ENCODE measurements at regions not wholly inside any gene's neighbourhood (a gene's known extent, or its start where the extent isn't known, plus 50 kb on each side); places are given as distances from the start of the nearest gene placed in this dataset.
"Not testable (repeated sequence)": the region's sequence is repeated elsewhere in the genome, so short reads cannot be mapped to it uniquely, and the experiment has no call there.

- TF ChIP-seq, protein P1, sequence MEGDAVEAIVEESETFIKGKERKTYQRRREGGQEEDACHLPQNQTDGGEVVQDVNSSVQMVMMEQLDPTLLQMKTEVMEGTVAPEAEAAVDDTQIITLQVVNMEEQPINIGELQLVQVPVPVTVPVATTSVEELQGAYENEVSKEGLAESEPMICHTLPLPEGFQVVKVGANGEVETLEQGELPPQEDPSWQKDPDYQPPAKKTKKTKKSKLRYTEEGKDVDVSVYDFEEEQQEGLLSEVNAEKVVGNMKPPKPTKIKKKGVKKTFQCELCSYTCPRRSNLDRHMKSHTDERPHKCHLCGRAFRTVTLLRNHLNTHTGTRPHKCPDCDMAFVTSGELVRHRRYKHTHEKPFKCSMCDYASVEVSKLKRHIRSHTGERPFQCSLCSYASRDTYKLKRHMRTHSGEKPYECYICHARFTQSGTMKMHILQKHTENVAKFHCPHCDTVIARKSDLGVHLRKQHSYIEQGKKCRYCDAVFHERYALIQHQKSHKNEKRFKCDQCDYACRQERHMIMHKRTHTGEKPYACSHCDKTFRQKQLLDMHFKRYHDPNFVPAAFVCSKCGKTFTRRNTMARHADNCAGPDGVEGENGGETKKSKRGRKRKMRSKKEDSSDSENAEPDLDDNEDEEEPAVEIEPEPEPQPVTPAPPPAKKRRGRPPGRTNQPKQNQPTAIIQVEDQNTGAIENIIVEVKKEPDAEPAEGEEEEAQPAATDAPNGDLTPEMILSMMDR (IDR thresholded peaks at IDR 0.05): no peak
- DNase-seq: no peak
- no peak overlapping the region for H3K27ac Mint-ChIP-seq
- no peak overlapping the region for H3K27ac ChIP-seq (ENCODE audit: low read depth in 1 of 2, low read length in 2 of 2)
- no peaks in the 10 kb centered on the region for H3K9me3 ChIP-seq (ENCODE audit: control insufficient read depth in 1 of 2, insufficient read depth in 1 of 2, low read length in 2 of 2)
- H3K4me3 Mint-ChIP-seq: no peak overlapping the region
- intact Hi-C loops (cut with DNase I, micrococcal nuclease): no loop called here
- H3K4me1 Mint-ChIP-seq (ENCODE audit: low read depth): no peaks in the 10 kb centered on the region
- ChIA-PET CTCF (no interaction called here), POLR2A (no interaction called here)
- no peak overlapping the region for H3K4me3 ChIP-seq (ENCODE audit: low read length)
- no peaks in the 10 kb centered on the region for H3K27me3 Mint-ChIP-seq
- H3K36me3 Mint-ChIP-seq (ENCODE audit: low read depth): no peaks in the 10 kb centered on the region
- ATAC-seq (ENCODE audit: poor library complexity): no peak
- no peaks in the 10 kb centered on the region for H3K36me3 ChIP-seq (ENCODE audit: insufficient read depth, low read length)
- no peaks in the 10 kb centered on the region for H3K4me1 ChIP-seq (ENCODE audit: insufficient read depth, low read length)
- H3K9me3 Mint-ChIP-seq: no peaks in the 10 kb centered on the region
- no peaks in the 10 kb centered on the region for H3K27me3 ChIP-seq (ENCODE audit: control insufficient read depth in 1 of 2, insufficient read depth in 2 of 2, low read length in 2 of 2)
Observed at GRCh38 chr11:92605667-92606066, 363.8 kb upstream of the MTNR1B start.

DNA sequence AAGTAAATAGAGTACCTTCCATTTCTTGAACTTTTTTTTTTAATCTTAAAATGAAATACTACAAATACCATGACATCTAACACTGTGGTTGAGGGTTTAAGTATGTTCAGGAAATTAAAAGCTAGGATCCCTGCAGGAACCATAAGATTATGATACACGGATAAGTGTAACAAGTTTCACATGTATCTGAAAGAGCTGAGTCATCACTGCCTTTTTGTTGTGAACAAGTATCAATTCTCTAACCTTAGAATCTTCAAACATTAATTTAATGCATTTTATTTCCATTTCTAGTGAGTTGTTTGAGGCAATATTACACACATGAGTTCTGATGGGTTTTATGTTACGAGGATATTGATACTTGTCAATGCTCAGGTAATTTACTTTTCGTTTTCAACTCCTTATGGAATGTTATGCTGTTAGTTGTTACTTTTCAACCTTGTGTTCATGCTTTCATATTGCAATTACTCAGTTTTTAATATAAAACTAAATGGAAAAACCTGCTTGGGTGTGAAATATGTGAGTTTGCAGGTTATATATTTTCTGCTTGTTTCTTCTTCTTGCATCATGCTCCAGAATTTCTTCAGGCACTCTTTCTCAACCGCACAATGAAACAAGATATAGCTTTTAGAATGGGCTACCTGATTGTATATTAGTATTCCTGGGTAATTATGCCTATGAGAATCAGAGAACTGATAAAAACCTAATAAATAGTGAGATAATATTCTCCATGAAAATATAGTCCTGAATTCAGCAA lies 361.3 kb upstream of the MTNR1B start:
- ChIA-PET POLR2A (no interaction called here), CTCF (no interaction called here)
- Mint-ChIP-seq H3K9me3 (no peaks in the 10 kb centered on the region), H3K36me3 (ENCODE audit: low read depth) (no peaks in the 10 kb centered on the region), H3K4me1 (ENCODE audit: low read depth) (no peaks in the 10 kb centered on the region), H3K27ac (no peak overlapping the region), H3K27me3 (no peaks in the 10 kb centered on the region), H3K4me3 (no peak overlapping the region)
- H3K9me3 ChIP-seq (ENCODE audit: control insufficient read depth in 1 of 2, insufficient read depth in 1 of 2, low read length in 2 of 2): no peaks in the 10 kb centered on the region
- TF ChIP-seq, protein P1 (IDR thresholded peaks at IDR 0.05): no peak
- H3K4me1 ChIP-seq (ENCODE audit: insufficient read depth, low read length): no peaks in the 10 kb centered on the region
- H3K27ac ChIP-seq (ENCODE audit: low read depth in 1 of 2, low read length in 2 of 2): no peak overlapping the region
- no peak for DNase-seq
- H3K27me3 ChIP-seq (ENCODE audit: control insufficient read depth in 1 of 2, insufficient read depth in 2 of 2, low read length in 2 of 2): no peaks in the 10 kb centered on the region
- ATAC-seq (ENCODE audit: poor library complexity): no peak
- no peaks in the 10 kb centered on the region for H3K36me3 ChIP-seq (ENCODE audit: insufficient read depth, low read length)
- H3K4me3 ChIP-seq (ENCODE audit: low read length): no peak overlapping the region
- intact Hi-C loops (cut with DNase I, micrococcal nuclease): no loop called here

- Mint-ChIP-seq H3K27ac (no peak overlapping the region), H3K9me3 (no peaks in the 10 kb centered on the region), H3K36me3 (ENCODE audit: low read depth) (no peaks in the 10 kb centered on the region), H3K4me3 (no peak overlapping the region), H3K27me3 (no peaks in the 10 kb centered on the region), H3K4me1 (ENCODE audit: low read depth) (no peaks in the 10 kb centered on the region)
- Histone ChIP-seq H3K9me3 (ENCODE audit: control insufficient read depth in 1 of 2, insufficient read depth in 1 of 2, low read length in 2 of 2) (no peaks in the 10 kb centered on the region), H3K4me1 (ENCODE audit: insufficient read depth, low read length) (no peaks in the 10 kb centered on the region), H3K27me3 (ENCODE audit: control insufficient read depth in 1 of 2, insufficient read depth in 2 of 2, low read length in 2 of 2) (no peaks in the 10 kb centered on the region), H3K36me3 (ENCODE audit: insufficient read depth, low read length) (no peaks in the 10 kb centered on the region), H3K4me3 (ENCODE audit: low read length) (no peak overlapping the region), H3K27ac (ENCODE audit: low read depth in 1 of 2, low read length in 2 of 2) (no peak overlapping the region)
- TF ChIP-seq, protein P1 (IDR thresholded peaks at IDR 0.05): no peak
- DNase-seq (no peak), ATAC-seq (ENCODE audit: poor library complexity) (no peak)
- intact Hi-C loops (cut with DNase I, micrococcal nuclease): no loop called here
- ChIA-PET CTCF (no interaction called here), POLR2A (no interaction called here)
Observed at GRCh38 chr11:92611157-92611556, 358.3 kb upstream of the MTNR1B start.

DNA sequence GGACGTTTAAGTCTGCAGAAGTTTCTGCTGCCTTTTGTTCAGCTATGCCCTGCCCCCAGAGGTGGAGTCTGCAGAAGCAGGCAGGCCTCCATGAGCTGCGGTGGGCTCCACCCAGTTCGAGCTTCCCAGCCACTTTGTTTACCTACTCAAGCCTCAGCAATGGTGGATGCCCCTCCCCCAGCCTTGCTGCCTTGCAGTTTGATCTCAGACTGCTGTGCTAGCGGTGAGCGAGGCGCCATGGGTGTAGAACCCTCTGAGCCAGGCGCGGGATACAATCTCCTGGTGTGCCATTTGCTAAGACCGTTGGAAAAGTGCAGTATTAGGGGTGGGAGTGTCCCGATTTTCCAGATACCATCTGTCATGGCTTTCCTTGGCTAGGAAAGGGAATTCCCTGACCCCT lies 351.4 kb upstream of the MTNR1B start:
- H3K36me3 Mint-ChIP-seq (ENCODE audit: low read depth); H3K9me3 Mint-ChIP-seq: not testable (repeated sequence)

More for the DNA sequence above, 351.4 kb upstream of the MTNR1B start:
- H3K27me3 Mint-ChIP-seq; H3K27me3 ChIP-seq (ENCODE audit: control insufficient read depth in 1 of 2, insufficient read depth in 2 of 2, low read length in 2 of 2); intact Hi-C loops (cut with DNase I, micrococcal nuclease); ATAC-seq (ENCODE audit: poor library complexity); H3K4me3 ChIP-seq (ENCODE audit: low read length); H3K9me3 ChIP-seq (ENCODE audit: control insufficient read depth in 1 of 2, insufficient read depth in 1 of 2, low read length in 2 of 2); H3K4me1 ChIP-seq (ENCODE audit: insufficient read depth, low read length); H3K27ac ChIP-seq (ENCODE audit: low read depth in 1 of 2, low read length in 2 of 2); CTCF ChIA-PET; DNase-seq; H3K36me3 ChIP-seq (ENCODE audit: insufficient read depth, low read length); H3K4me3 Mint-ChIP-seq; H3K27ac Mint-ChIP-seq; POLR2A ChIA-PET; H3K4me1 Mint-ChIP-seq (ENCODE audit: low read depth): not testable (repeated sequence)
